ENCODE measurements at regions not wholly inside any gene's neighbourhood (a gene's known extent, or its start where the extent isn't known, plus 50 kb on each side); places are given as distances from the start of the nearest gene placed in this dataset.
"Not testable (repeated sequence)": the region's sequence is repeated elsewhere in the genome, so short reads cannot be mapped to it uniquely, and the experiment has no call there.

DNA sequence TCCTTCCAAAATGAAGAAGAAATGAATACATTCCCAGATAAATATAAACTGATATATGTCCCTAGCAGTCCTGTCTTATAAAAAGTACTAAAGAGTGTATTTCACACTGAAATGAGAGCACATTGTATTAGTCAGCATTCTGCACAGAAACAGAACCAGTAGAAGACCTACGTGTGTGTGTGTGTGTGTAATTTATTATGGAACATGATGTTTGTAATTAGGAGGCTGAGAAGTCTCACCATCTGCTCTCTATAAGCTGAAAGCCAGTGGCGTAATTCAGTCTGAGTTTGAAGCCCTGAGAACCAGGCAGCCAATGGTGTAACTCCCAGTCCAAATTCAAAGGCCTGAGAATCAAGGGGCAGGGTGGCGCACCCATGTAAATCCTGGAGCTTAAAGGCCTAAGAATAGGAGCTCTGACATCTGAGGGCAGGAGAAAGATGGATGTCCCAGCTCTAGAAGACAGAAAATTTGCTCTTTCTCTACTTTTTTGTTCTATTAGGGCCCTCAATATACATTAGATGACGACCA, 146.5 kb upstream of the LYPLAL1 start:
- no peak for DNase-seq

DNA sequence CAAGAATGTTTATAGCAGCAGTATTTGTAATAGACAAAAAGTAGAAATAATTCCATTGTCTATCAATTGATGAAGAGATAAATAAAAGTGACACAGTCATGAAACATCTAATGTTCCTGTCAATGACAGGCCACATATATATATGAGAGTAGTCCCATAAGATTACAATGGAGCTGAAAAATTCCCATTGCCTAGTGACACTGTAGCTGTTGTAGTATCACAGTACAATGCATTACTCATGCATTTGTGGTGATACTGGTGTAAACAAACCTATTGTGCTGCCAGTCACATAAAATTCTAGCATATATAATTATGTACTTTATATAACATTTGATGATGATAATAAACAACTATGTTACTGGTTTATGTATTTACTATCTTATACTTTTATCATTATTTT, 141.9 kb upstream of the LYPLAL1 start:
- no peak for DNase-seq

GRCh38 chr1:219038398-219038797, 135.3 kb upstream of the LYPLAL1 start:
- no peak for DNase-seq

- no peak for DNase-seq
These were observed 134.5 kb upstream of the LYPLAL1 start for GRCh38 chr1:219039017-219039681.

DNA sequence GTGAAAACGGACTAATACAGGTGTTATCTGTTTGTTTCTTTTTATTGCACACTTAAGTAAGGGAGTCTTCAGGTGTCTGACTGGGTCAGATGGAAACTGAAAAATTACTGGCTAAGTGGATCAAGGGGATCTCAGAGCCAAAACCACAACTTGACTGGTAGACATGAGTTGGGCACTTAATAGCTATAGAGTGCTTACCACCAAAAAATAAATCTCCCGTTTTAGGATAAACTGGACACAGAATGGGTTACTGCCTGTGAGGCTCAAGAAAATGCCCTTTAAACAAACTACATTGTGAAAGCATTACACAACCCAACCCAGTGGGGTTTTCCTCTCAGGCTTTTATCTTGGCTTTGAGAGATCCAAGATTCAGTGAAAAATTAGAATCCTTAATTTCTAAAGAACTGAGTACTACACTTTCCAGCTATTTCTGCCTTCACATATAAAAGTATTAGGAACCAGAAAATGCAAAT, 134.0 kb upstream of the LYPLAL1 start:
- no peak for DNase-seq

DNA sequence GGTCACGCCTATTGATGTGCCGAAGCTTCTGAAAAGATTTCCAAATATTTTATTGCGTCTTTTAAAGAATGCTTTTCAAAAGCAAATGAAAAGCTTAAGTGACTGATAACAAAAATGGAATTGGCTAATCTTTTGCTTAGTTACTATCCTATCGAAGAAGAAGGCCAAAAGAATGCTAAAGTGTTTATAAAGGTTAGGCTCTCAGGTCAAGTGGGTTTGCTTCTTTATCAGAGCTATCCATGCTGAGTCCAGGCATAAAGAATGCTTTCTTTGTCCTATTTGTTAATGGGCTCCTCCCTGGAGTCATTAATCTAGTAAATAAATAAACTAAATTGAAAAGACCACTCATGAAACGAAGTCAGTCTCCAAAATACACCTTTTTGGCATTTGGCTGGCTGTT, 133.4 kb upstream of the LYPLAL1 start:
- no peak for DNase-seq

GRCh38 chr1:219041141-219041540, 132.5 kb upstream of the LYPLAL1 start:
- DNase-seq, result no peak

GRCh38 chr1:219041818-219042217, 131.9 kb upstream of the LYPLAL1 start:
- no peak for DNase-seq

DNA sequence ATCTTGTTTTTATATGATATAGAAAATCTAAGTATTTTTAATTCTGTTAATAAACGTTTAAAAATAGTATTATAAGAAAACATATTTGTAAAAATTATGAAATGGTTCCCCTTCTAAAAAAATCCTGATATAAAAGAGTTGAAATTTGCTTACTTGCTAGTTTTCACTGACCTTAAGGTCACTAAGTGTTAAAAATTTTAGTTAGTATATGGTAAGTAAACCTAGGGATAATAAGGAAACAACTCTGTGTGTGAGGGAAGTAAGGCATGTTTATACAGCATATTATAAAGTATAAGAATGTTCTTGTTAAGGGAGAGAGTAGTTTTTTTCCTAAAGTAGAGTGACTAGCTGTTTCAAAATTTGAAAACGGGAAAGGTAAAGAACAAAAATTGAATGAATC, 130.9 kb upstream of the LYPLAL1 start:
- no peak for DNase-seq

DNA sequence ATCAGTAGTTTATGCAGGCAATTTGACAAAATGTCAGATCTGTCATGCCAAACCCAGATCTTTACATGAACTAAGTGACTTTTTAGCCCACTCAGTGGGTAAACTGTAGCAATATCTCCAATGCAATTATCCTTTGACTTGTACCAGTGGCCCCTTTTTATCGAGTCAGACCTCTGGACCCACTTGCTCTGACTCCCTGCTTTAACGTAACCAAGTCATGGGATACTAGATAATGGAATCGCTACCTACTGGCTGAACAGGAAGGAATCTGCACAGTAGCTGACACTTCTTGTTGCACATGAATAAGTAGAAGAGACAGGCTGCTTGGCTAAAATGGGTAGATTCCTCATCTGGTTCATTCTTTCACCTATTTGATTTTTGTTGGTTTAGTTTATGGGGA, 128.4 kb upstream of the LYPLAL1 start:
- DNase-seq, result no peak

- DNase-seq, result no peak
These were observed 124.2 kb upstream of the LYPLAL1 start for GRCh38 chr1:219049501-219049900.

GRCh38 chr1:219050086-219050821, 123.4 kb upstream of the LYPLAL1 start:
- no peak for DNase-seq

DNA sequence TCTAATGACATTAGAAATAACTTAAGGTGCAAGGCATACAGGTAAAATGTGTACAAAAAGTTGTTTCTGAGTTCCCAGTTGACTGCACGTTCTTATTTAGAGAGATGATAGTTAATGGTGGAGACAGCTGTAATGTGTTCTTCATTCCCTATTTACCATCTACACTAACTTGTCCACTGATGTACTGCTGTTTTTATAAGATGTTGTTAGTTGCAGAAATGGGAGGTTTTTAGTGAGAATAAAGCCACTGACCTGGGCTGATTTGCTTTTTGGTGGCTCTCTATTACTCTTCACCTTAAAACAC, 122.9 kb upstream of the LYPLAL1 start:
- DNase-seq, result no peak

DNA sequence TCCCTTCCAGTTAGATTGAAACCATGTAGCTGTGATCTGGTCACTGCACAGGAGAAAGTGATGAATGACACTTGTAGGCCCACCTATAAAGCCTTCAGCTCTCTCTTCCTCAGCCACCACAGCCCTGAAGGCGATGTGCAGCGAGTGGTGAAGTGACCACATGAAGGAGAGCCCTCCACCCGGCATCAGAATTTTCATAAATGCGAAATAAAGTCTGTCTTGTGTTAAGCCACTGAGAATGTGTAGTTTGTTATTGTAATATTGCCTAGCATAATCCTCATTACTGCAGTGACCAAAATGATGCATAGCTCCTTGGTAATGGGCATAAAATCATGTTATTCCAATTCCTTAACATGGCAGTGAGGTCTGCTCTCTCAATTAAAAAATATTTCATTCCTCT, 122.1 kb upstream of the LYPLAL1 start:
- no peak for DNase-seq

DNA sequence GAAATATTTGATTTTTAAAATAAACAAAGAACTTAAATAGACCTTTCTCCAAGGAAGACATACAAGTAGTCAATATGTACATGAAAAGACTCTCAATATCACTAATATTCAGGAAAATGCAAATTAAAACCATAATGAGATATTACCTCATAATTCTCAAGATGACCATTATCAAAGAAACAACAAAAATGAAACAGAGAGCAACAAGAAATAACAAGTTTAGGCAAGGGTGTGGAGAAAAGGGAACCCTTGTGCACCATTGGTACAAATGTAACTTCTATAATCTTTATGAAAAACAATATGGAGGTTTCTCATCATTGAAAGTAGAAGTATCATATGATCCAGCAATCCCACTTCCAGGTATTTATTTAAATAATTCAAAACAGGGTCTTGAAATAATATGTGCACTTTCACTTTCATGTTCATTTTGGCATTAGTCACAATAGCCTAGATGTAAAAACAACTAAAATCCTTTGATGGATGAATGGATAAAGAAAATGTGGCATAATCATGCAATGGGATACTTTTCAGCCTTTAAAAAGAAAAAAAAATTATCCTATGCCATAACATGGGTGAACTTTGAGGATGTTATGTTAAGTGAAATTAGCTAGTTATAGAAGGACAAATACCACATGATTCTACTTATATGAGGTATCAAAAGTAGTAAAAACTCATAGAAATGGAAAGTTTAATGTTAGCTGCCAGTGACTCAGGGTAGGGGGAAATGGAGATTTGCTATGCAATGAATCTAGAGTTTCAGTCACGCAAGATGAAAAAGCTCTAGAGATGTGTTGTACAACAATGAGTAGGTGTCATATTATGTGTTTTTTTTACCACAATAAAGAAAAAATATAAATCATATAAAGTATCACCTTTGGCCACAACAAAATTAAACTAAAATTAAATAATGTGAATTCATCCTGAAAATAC, 114.5 kb upstream of the LYPLAL1 start:
- no peak for DNase-seq

DNA sequence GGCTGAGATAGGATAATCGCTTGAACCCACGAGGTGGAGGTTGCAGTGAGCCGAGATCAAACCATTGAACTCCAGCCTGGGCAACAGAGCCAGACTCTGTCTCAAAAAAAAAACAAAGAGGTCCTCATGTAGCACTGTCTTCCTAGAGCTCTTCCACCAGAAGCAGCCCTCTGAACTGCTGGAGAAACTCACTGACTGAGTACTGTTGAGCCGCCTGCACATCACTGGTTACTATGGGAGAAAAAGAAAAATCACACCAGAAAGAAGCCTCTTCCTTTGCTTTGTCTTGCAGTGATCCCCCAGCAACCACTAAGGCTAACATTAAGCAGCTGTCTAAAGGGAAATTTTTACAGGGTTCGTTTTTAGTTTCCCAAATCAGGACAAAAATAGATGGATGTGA, 112.9 kb upstream of the LYPLAL1 start:
- no peak for DNase-seq

DNA sequence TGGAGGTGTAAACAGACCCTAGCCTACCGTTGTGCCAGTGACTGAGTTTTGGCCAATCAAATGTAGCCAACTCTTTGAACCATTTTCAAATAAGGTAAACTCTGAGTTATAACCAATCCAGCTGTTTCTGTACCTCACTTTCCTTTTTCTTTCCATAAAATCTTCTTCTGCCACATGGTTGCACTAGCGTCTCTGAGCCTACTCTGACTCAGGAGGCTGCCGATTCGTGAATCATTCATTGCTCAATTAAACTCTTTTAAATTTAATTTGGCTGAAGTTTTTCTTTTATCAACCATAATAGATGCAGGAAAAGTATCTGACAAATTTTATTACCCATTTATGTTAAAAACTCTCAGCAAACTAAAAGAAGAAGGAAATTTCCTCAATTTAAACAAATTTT, 111.5 kb upstream of the LYPLAL1 start:
- no peak for DNase-seq

DNA sequence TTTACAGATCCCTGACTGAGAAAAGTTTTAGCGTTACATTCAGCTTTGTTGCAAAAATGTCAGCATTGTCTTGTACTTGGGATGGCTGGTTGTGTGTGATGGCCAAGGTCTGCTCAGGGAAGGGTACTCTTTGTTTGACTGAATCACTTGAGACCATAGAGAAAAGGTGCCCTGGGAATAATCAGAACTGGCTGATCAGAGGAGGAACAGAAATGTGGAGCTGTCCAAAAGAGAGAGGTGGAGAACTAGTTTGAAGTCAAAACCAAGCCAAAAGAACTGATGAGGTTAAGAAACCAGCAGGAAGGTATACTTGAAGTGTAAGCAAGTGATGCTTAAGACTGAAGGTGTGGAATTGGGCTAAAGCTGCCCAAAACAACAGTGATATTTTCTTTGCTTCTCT, 107.6 kb upstream of the LYPLAL1 start:
- DNase-seq, result no peak

DNA sequence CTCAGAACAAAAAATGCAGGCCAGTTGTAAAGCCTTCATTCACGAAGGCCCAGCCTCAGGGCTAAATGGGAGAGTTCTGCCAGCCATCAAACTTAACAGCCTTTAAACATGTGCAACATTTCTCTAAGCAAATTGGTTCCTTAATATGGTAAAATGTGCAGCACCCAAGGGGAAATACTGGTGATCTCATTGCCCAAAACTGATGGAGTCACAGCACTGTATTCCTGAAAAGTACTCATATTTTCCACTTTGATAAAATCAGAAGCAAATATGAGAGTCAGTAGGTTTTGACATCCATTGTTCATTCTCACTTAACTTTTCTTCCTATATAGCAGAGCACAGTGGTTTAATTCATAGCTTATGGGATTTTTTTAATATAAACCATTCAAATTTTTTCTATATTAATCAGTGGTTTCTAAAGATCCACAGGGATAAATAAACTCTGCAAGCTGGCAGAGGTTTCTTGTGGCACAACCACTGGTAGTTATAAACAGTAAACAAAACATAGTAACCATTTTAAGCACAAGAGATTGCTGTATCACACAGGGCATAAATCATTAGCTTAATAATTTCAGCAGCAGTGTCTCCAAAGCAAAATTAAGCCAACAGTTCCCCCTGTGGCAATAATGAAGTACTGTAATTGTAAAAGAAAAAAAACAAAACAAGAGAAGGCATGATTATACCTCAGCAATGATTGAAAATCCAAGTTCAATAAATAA, 106.9 kb upstream of the LYPLAL1 start:
- no peak for DNase-seq

DNA sequence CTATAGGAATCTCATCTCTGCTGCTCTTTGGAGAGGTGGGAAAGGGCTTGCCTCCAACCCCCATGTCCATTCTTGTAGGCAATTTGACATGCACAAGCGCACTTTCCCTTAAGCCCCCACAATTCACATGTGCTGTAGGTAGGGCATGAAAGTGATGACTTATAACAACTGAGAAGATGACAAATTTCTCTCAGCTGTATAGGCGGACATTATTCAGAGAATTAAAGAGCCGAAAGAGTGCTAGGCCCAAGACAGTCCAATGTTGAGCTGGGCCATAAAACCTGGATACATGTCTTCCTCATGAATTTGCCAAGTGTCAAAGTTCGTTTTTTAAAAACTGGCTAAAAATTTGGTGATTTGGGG, 106.3 kb upstream of the LYPLAL1 start:
- no peak for DNase-seq

- DNase-seq, result not testable (repeated sequence)
These were observed 103.3 kb upstream of the LYPLAL1 start for GRCh38 chr1:219070395-219070794.

- DNase-seq, result no peak
These were observed 102.5 kb upstream of the LYPLAL1 start for GRCh38 chr1:219071209-219071608.

- no peak for DNase-seq
These were observed 101.3 kb upstream of the LYPLAL1 start for GRCh38 chr1:219072329-219072728.

All from bone marrow (tissue), 2 donors.